ENCODE measurements at regions not wholly inside any gene's neighbourhood (a gene's known extent, or its start where the extent isn't known, plus 50 kb on each side); places are given as distances from the start of the nearest gene placed in this dataset.

DNA sequence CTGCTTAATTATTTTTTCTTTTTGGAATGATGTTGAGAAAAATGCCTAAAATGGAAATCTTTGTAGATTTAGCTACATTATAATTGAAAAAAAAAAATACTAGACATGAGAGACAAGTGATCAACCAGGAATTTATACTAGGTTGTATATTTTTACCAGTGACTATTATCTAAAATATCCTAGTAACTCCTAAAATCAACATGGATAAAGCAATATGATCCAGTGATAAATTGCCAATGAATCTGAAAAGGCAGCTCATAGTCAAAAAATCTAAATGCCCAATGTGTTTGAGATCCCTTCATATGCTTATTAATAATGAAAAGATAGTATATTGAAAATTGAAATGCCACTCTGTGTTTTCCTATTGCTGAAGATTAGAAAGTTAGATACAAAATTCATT lies 778.2 kb downstream of the MTRR start (continued):
- TF ChIP-seq, protein P1, sequence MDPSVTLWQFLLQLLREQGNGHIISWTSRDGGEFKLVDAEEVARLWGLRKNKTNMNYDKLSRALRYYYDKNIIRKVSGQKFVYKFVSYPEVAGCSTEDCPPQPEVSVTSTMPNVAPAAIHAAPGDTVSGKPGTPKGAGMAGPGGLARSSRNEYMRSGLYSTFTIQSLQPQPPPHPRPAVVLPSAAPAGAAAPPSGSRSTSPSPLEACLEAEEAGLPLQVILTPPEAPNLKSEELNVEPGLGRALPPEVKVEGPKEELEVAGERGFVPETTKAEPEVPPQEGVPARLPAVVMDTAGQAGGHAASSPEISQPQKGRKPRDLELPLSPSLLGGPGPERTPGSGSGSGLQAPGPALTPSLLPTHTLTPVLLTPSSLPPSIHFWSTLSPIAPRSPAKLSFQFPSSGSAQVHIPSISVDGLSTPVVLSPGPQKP (IDR thresholded peaks at IDR 0.05; ENCODE audit: low read depth, low read length), result no peak

GRCh38 chr5:8650186-8650585 lies 781.2 kb downstream of the MTRR start:
- ATAC-seq (no peak), DNase-seq (ENCODE audit: low read depth, low spot score) (no peak), FAIRE-seq (no peak)
- Histone ChIP-seq H3K4me2 (ENCODE audit: control insufficient read depth, insufficient read depth) (no peak overlapping the region), H3K79me2 (ENCODE audit: control insufficient read depth, insufficient read depth, low read length) (no peaks in the 10 kb centered on the region), H3K4me1 (ENCODE audit: control insufficient read depth, insufficient read depth, low read length) (no peaks in the 10 kb centered on the region), H4K20me1 (ENCODE audit: control insufficient read depth, insufficient read depth) (no peaks in the 10 kb centered on the region), H3K9me3 (replicated peaks; ENCODE audit: control insufficient read depth, insufficient read depth, low read length) (no peaks in the 10 kb centered on the region), H3K27me3 (replicated peaks in 1 of 2; ENCODE audit: control insufficient read depth in 2 of 2, insufficient read depth in 2 of 2, low read length in 1 of 2) (no peaks in the 10 kb centered on the region), H3K9ac (ENCODE audit: control insufficient read depth, insufficient read depth, low read length) (no peak overlapping the region), H2AFZ (ENCODE audit: control insufficient read depth, low read depth, low read length) (no peak overlapping the region), H3K36me3 (ENCODE audit: control insufficient read depth in 2 of 2, insufficient read depth in 2 of 2, low read length in 1 of 2) (no peaks in the 10 kb centered on the region), H3K27ac (ENCODE audit: control insufficient read depth, insufficient read depth) (no peak overlapping the region), H3K4me3 (no peak overlapping the region)
- in situ Hi-C loops (cut with MboI), result no loop called here
- ChIA-PET POLR2A (no interaction called here), RAD21 (ENCODE audit: unreplicated experiment) (no interaction called here), SMC1A (ENCODE audit: uncharacterized antibody, unreplicated experiment) (no interaction called here), CTCF (no interaction called here)
- TF ChIP-seq HSF1 (IDR thresholded peaks at IDR 0.05; ENCODE audit: low read depth, low read length), result no peak
- no peak for TF ChIP-seq MYB (IDR thresholded peaks at IDR 0.05; ENCODE audit: borderline replicate concordance, low read depth, low read length)
- TF ChIP-seq MEF2A (IDR thresholded peaks at IDR 0.05; ENCODE audit: insufficient read depth, low read depth, low read length), result no peak
- TF ChIP-seq PAX8 (IDR thresholded peaks at IDR 0.05), result no peak
- TF ChIP-seq TCF7 (IDR thresholded peaks at IDR 0.05; ENCODE audit: borderline replicate concordance), result no peak
- TF ChIP-seq, protein P2, sequence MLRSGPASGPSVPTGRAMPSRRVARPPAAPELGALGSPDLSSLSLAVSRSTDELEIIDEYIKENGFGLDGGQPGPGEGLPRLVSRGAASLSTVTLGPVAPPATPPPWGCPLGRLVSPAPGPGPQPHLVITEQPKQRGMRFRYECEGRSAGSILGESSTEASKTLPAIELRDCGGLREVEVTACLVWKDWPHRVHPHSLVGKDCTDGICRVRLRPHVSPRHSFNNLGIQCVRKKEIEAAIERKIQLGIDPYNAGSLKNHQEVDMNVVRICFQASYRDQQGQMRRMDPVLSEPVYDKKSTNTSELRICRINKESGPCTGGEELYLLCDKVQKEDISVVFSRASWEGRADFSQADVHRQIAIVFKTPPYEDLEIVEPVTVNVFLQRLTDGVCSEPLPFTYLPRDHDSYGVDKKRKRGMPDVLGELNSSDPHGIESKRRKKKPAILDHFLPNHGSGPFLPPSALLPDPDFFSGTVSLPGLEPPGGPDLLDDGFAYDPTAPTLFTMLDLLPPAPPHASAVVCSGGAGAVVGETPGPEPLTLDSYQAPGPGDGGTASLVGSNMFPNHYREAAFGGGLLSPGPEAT (IDR thresholded peaks at IDR 0.05; ENCODE audit: low read depth), result no peak
- TF ChIP-seq NR2F1 (conservative IDR thresholded peaks at IDR 0.05), result no peak
- no peak for TF ChIP-seq SREBF2 (IDR thresholded peaks at IDR 0.05; ENCODE audit: low read length)
- no peak for TF ChIP-seq RELA (IDR thresholded peaks at IDR 0.05; ENCODE audit: borderline replicate concordance, partially characterized antibody)
- no peak for TF ChIP-seq USF2 (IDR thresholded peaks at IDR 0.05; ENCODE audit: borderline replicate concordance, low read depth, low read length)
- no peak for TF ChIP-seq STAT3 (IDR thresholded peaks at IDR 0.05; ENCODE audit: low read depth, low read length)
- no peak for TF ChIP-seq JUND (IDR thresholded peaks at IDR 0.05; ENCODE audit: low read depth, low read length)
- no peak for TF ChIP-seq ATF7 (IDR thresholded peaks at IDR 0.05; ENCODE audit: low read depth)
- no peak for TF ChIP-seq STAT1 (conservative IDR thresholded peaks at IDR 0.05)
- no peak for TF ChIP-seq SP1 (IDR thresholded peaks at IDR 0.05; ENCODE audit: low read depth, low read length)
- no peak for TF ChIP-seq ZNF24 (IDR thresholded peaks at IDR 0.05)
- no peak for TF ChIP-seq CBX3 (IDR thresholded peaks at IDR 0.05; ENCODE audit: borderline replicate concordance, low read depth)
- no peak for TF ChIP-seq LARP7 (IDR thresholded peaks at IDR 0.05)
- 31% methylated on average over 6 of the region's 6 CpGs for WGBS (ENCODE audit: insufficient coverage, insufficient replicate concordance, low lambda C conversion rate, missing lambda C conversion rate)
- no TSS peak for BruUV-seq (replicated peaks)
- intact Hi-C loops (cut with micrococcal nuclease; ENCODE audit: unreplicated experiment), result no loop called here

All from GM12878 (cell line).